ENCODE measurements at regions not wholly inside any gene's neighbourhood (a gene's known extent, or its start where the extent isn't known, plus 50 kb on each side); places are given as distances from the start of the nearest gene placed in this dataset.

DNA sequence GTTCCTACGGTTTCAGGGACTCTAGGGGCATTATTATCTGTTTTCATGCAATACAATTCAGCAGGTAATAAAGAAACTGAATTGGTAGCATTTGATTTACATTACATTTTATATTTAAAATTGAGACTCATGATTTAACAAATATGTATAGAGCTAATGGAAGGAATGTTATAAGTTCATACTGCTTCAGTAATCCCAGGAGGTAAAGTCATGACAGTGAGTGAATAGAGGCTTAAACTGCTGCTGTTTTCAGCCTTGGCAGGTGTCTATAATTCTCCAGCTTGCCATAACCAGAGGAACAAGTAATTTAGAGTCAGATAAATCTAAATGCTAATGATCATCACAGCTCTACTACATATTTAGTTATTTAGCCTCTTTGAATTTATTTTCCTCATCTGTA is 360.8 kb upstream of the MANEA start:
- Histone ChIP-seq H3F3A (ENCODE audit: insufficient read depth, low read length) (no peaks in the 10 kb centered on the region), H3K9ac (ENCODE audit: low read length) (no peak overlapping the region), H3K4me1 (ENCODE audit: insufficient read depth, low read length, severe bottlenecking) (no peaks in the 10 kb centered on the region), H3K27ac (ENCODE audit: low read depth, low read length, poor library complexity, severe bottlenecking) (no peak overlapping the region), H3K79me2 (ENCODE audit: insufficient read depth, low read length) (no peaks in the 10 kb centered on the region), H3K4me2 (ENCODE audit: low read length) (no peak overlapping the region), H3K4me3 (ENCODE audit: low read depth, low read length, poor library complexity, severe bottlenecking) (no peak overlapping the region), H2AFZ (ENCODE audit: low read length) (no peak overlapping the region), H4K20me1 (ENCODE audit: insufficient read depth, low read length) (no peaks in the 10 kb centered on the region), H3K36me3 (ENCODE audit: insufficient read depth, low read length) (no peaks in the 10 kb centered on the region), H3K27me3 (ENCODE audit: insufficient read depth, low read length) (no peaks in the 10 kb centered on the region), H3K9me3 (ENCODE audit: low read length) (no peaks in the 10 kb centered on the region), H3K9me2 (ENCODE audit: low read depth, low read length) (no peaks in the 10 kb centered on the region)
- no peak for TF ChIP-seq EZH2 (IDR thresholded peaks at IDR 0.05; ENCODE audit: borderline replicate concordance, low read length)
- TF ChIP-seq, protein P1, sequence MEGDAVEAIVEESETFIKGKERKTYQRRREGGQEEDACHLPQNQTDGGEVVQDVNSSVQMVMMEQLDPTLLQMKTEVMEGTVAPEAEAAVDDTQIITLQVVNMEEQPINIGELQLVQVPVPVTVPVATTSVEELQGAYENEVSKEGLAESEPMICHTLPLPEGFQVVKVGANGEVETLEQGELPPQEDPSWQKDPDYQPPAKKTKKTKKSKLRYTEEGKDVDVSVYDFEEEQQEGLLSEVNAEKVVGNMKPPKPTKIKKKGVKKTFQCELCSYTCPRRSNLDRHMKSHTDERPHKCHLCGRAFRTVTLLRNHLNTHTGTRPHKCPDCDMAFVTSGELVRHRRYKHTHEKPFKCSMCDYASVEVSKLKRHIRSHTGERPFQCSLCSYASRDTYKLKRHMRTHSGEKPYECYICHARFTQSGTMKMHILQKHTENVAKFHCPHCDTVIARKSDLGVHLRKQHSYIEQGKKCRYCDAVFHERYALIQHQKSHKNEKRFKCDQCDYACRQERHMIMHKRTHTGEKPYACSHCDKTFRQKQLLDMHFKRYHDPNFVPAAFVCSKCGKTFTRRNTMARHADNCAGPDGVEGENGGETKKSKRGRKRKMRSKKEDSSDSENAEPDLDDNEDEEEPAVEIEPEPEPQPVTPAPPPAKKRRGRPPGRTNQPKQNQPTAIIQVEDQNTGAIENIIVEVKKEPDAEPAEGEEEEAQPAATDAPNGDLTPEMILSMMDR (IDR thresholded peaks at IDR 0.05; ENCODE audit: low read length), result no peak

DNA sequence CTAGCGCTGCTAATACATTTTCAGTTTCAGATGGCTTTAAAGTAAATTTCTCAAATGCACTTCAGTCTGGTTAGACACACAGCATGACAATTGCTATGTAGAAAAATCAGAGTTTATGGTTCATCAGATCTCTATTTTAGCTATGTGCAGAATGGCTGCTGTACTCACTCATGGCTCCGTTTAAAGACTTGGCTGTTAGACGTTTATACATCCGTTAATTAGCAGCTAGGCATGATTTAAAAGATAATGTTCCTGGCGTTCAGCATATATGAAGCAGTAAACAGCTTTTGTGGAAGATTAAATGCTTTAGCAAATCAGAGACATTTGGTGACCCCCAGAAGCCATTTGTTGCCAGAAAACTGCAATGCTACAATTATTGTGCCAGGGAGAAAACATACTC is 350.0 kb upstream of the MANEA start:
- Histone ChIP-seq H3K79me2 (ENCODE audit: insufficient read depth, low read length) (no peaks in the 10 kb centered on the region), H3K9ac (ENCODE audit: low read length) (no peak overlapping the region), H3K4me1 (ENCODE audit: insufficient read depth, low read length, severe bottlenecking) (no peaks in the 10 kb centered on the region), H3K27me3 (ENCODE audit: insufficient read depth, low read length) (no peaks in the 10 kb centered on the region), H4K20me1 (ENCODE audit: insufficient read depth, low read length) (no peaks in the 10 kb centered on the region), H2AFZ (ENCODE audit: low read length) (no peak overlapping the region), H3K9me3 (ENCODE audit: low read length) (no peaks in the 10 kb centered on the region), H3K27ac (ENCODE audit: low read depth, low read length, poor library complexity, severe bottlenecking) (no peak overlapping the region), H3K36me3 (ENCODE audit: insufficient read depth, low read length) (no peaks in the 10 kb centered on the region), H3K4me3 (ENCODE audit: low read depth, low read length, poor library complexity, severe bottlenecking) (no peak overlapping the region), H3K9me2 (ENCODE audit: low read depth, low read length) (no peaks in the 10 kb centered on the region), H3K4me2 (ENCODE audit: low read length) (no peak overlapping the region), H3F3A (ENCODE audit: insufficient read depth, low read length) (no peaks in the 10 kb centered on the region)
- TF ChIP-seq, protein P1 (IDR thresholded peaks at IDR 0.05; ENCODE audit: low read length), result no peak
- TF ChIP-seq EZH2 (IDR thresholded peaks at IDR 0.05; ENCODE audit: borderline replicate concordance, low read length), result no peak

- Histone ChIP-seq H3K9ac (ENCODE audit: low read length) (no peak overlapping the region), H2AFZ (ENCODE audit: low read length) (no peak overlapping the region)
- TF ChIP-seq, protein P1 (IDR thresholded peaks at IDR 0.05; ENCODE audit: low read length), result no peak
- TF ChIP-seq EZH2 (IDR thresholded peaks at IDR 0.05; ENCODE audit: borderline replicate concordance, low read length), result no peak
Observed at GRCh38 chr6:95228636-95229035, 348.7 kb upstream of the MANEA start.

More at GRCh38 chr6:95228636-95229035, 348.7 kb upstream of the MANEA start:
- Histone ChIP-seq H3K27me3 (ENCODE audit: insufficient read depth, low read length) (no peaks in the 10 kb centered on the region), H3K4me2 (ENCODE audit: low read length) (no peak overlapping the region), H3K79me2 (ENCODE audit: insufficient read depth, low read length) (no peaks in the 10 kb centered on the region), H3F3A (ENCODE audit: insufficient read depth, low read length) (no peaks in the 10 kb centered on the region), H3K9me3 (ENCODE audit: low read length) (no peaks in the 10 kb centered on the region), H3K9me2 (ENCODE audit: low read depth, low read length) (no peaks in the 10 kb centered on the region), H3K4me1 (ENCODE audit: insufficient read depth, low read length, severe bottlenecking) (no peaks in the 10 kb centered on the region), H4K20me1 (ENCODE audit: insufficient read depth, low read length) (no peaks in the 10 kb centered on the region), H3K4me3 (ENCODE audit: low read depth, low read length, poor library complexity, severe bottlenecking) (no peak overlapping the region), H3K36me3 (ENCODE audit: insufficient read depth, low read length) (no peaks in the 10 kb centered on the region), H3K27ac (ENCODE audit: low read depth, low read length, poor library complexity, severe bottlenecking) (no peak overlapping the region)
